Endothelial cell of umbilical vein (primary cell): ENCODE measurements at regions not wholly inside any gene's neighbourhood (a gene's known extent, or its start where the extent isn't known, plus 50 kb on each side); places are given as distances from the start of the nearest gene placed in this dataset.

Experiments used
- BruUV-seq: library from RNA; stranded (reverse); fragments of 400-500 nt; replicated peaks from 2 replicates; lab custom pipeline; 2021; lab: Mats Ljungman, UMichigan
- CTCF ChIA-PET: fragments of 300-600, 350-600 bp; sonication (Branson Sonifier 250); formaldehyde crosslinking; loops from one replicate; lab custom pipeline; 2021; ENCODE audit warnings: antibody characterized with exemption, inconsistent platforms; lab: Charles Lee
- POLR2A ChIA-PET: fragments of 300-600, 350-600 bp; sonication (Branson Sonifier 250); formaldehyde crosslinking; loops from one replicate; lab custom pipeline; 2021; ENCODE audit warnings: antibody characterized with exemption, inconsistent platforms; lab: Charles Lee
- DNase-seq: peaks from one replicate; pipeline ENCODE4 v3.0.0-alpha.2; 2011; ENCODE audit warnings: low read depth, low spot score
- FAIRE-seq: peaks from 2 replicates; lab custom pipeline; 2011; peaks lifted over from hg19 to GRCh38; lab: Jason Lieb, UNC
- H2AFZ ChIP-seq: 2 replicates; pipeline ENCODE4 v1.6.0; 2012; ENCODE audit warnings: low read depth, low read length, control low read depth, inconsistent platforms
- H3K27ac ChIP-seq: 2 replicates; pipeline ENCODE4 v1.5.1; 2011; ENCODE audit warnings: low read depth, mild to moderate bottlenecking, control low read depth, low read length, moderate library complexity; ENCODE audit not compliant: insufficient read depth
- H3K27me3 ChIP-seq, 2 experiments: 2 replicates each; pipeline versions ENCODE4 v1.6.0 to v1.6.1; 2011; ENCODE audit warnings: low read length in 2 of 2, mixed read lengths in 1 of 2; ENCODE audit not compliant: control insufficient read depth in 2 of 2, insufficient read depth in 2 of 2
- H3K36me3 ChIP-seq, 2 experiments: 2 replicates in 1 of 2; 3 replicates in 1 of 2; pipeline ENCODE4 v1.5.1; 2011; ENCODE audit warnings: low read length in 2 of 2, mild to moderate bottlenecking in 1 of 2, moderate library complexity in 1 of 2; ENCODE audit not compliant: control insufficient read depth in 2 of 2, insufficient read depth in 2 of 2; ENCODE audit errors: extremely low read depth in 1 of 2
- H3K4me1 ChIP-seq: 3 replicates; pipeline ENCODE4 v1.5.1; 2011; ENCODE audit warnings: mild to moderate bottlenecking, low read length; ENCODE audit not compliant: control insufficient read depth, insufficient read depth; ENCODE audit errors: extremely low read depth
- H3K4me2 ChIP-seq: 2 replicates; pipeline ENCODE4 v1.6.1; 2011; ENCODE audit warnings: low read length, control low read depth, mixed read lengths; ENCODE audit not compliant: insufficient read depth
- H3K4me3 ChIP-seq, 3 experiments: fragments of 200-600 bp in 1 of 3; sonication (generic), shearing (Covaris generic) in 1 of 3; replicated peaks in 1 of 3; 2 replicates each; pipeline ENCODE4 v1.5.1; 2011 to 2016; ENCODE audit warnings: control low read depth in 3 of 3, low read length in 3 of 3, mild to moderate bottlenecking in 2 of 3, inconsistent platforms in 1 of 3, low read depth in 1 of 3, moderate library complexity in 1 of 3; ENCODE audit not compliant: insufficient read depth in 1 of 3
- H3K79me2 ChIP-seq: 2 replicates; pipeline ENCODE4 v1.6.0; 2012; ENCODE audit warnings: low read length, inconsistent platforms; ENCODE audit not compliant: control insufficient read depth, insufficient read depth
- H3K9ac ChIP-seq: replicated peaks from 2 replicates; pipeline ENCODE3; 2011; ENCODE audit warnings: low read length, control low read depth; ENCODE audit not compliant: insufficient read depth; ENCODE audit errors: extremely low read depth
- H3K9me1 ChIP-seq: replicated peaks from 3 replicates; pipeline ENCODE4 v1.6.0; 2011; ENCODE audit warnings: mild to moderate bottlenecking, low read length; ENCODE audit not compliant: control insufficient read depth, insufficient read depth; ENCODE audit errors: extremely low read depth
- H3K9me3 ChIP-seq: replicated peaks from 2 replicates; pipeline ENCODE4 v1.5.1; 2012; ENCODE audit warnings: low read length, inconsistent platforms; ENCODE audit not compliant: control insufficient read depth, insufficient read depth
- H4K20me1 ChIP-seq: replicated peaks from 2 replicates; pipeline ENCODE3; 2011; ENCODE audit warnings: mild to moderate bottlenecking, low read length; ENCODE audit not compliant: control insufficient read depth, insufficient read depth; ENCODE audit errors: extremely low read depth
- EZH2 ChIP-seq: IDR thresholded peaks from 2 replicates; pipeline ENCODE4 v1.6.1; 2012; ENCODE audit warnings: borderline replicate concordance, low read depth, mild to moderate bottlenecking, moderate library complexity, low read length, inconsistent platforms; ENCODE audit not compliant: severe bottlenecking
- FOS ChIP-seq: IDR thresholded peaks from 2 replicates; pipeline ENCODE4 v1.6.1; 2011; ENCODE audit warnings: mild to moderate bottlenecking, low read length, moderate library complexity, borderline replicate concordance; ENCODE audit not compliant: insufficient read depth
- GATA2 ChIP-seq: IDR thresholded peaks from 2 replicates; pipeline ENCODE4 v1.7.0; 2011; ENCODE audit warnings: low read depth, mild to moderate bottlenecking, moderate library complexity, mixed read lengths, low read length; ENCODE audit not compliant: insufficient read length, insufficient read depth
- JUN ChIP-seq: IDR thresholded peaks from 2 replicates; pipeline ENCODE4 v1.6.1; 2011; ENCODE audit warnings: borderline replicate concordance, low read depth; ENCODE audit not compliant: insufficient read length, insufficient read depth
- MYC ChIP-seq: IDR thresholded peaks from one replicate; pipeline ENCODE4 v1.6.1; 2011; ENCODE audit warnings: mild to moderate bottlenecking, low read depth, low read length
- POLR2A ChIP-seq: IDR thresholded peaks from 2 replicates; pipeline ENCODE4 v1.6.1; 2012; ENCODE audit warnings: low read depth, mild to moderate bottlenecking, control low read depth, low read length
- POLR2AphosphoS5 ChIP-seq: IDR thresholded peaks from 2 replicates; pipeline ENCODE4 v1.6.1; 2012; ENCODE audit warnings: low read depth, mild to moderate bottlenecking, control low read depth, low read length, moderate library complexity; ENCODE audit not compliant: insufficient read depth
- dilution Hi-C: fragments of 300-500 bp; cut with MboI; formaldehyde crosslinking; loops from one replicate; pipeline ENCODE4 v1.15.0; 2019; ENCODE audit warnings: low sequenced_read_pairs; ENCODE audit not compliant: extremely low pct_ligation_motif_present
- intact Hi-C: fragments of 100-400 bp; cut with micrococcal nuclease; formaldehyde crosslinking; loops from one replicate; pipeline ENCODE4 v1.10.0; 2022
- TF ChIP-seq, protein P1 (sequence below), 2 donors: IDR thresholded peaks; 1 replicate in 1 of 2; 2 replicates in 1 of 2; pipeline ENCODE4 v1.5.1; 2011; ENCODE audit warnings: low read length in 2 of 2, mild to moderate bottlenecking in 2 of 2, moderate library complexity in 2 of 2, control low read depth in 1 of 2, inconsistent platforms in 1 of 2, low read depth in 1 of 2; ENCODE audit not compliant: insufficient read depth in 1 of 2; ENCODE audit errors: extremely low read depth in 1 of 2
- TF ChIP-seq, protein P2 (sequence below): IDR thresholded peaks from 2 replicates; pipeline ENCODE4 v1.6.1; 2011; ENCODE audit not compliant: insufficient read depth, insufficient read length

DNA sequence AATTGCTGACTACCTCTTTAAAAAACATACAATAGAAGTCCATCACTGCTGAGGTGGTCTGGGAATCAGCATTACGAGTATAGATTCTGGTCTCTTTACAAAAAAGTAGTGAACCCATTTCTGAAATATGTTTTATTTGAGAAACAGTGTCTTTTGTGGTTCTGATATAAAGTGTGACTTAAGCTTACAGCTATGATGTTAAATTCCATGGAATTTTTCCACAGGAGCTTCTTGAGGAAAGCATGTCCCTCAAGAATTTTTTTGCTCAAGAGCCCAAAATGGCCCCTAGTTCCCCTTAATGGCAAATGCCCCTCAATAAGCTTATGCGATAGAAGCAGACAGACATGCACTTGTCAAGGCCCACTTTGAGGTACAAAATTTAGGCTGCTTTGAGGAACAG lies 265.7 kb downstream of the FAM170A start:
- TF ChIP-seq POLR2A (no peak), JUN (no peak), EZH2 (no peak), FOS (no peak), GATA2 (no peak), MYC (no peak), POLR2AphosphoS5 (no peak)
- TF ChIP-seq, protein P1, sequence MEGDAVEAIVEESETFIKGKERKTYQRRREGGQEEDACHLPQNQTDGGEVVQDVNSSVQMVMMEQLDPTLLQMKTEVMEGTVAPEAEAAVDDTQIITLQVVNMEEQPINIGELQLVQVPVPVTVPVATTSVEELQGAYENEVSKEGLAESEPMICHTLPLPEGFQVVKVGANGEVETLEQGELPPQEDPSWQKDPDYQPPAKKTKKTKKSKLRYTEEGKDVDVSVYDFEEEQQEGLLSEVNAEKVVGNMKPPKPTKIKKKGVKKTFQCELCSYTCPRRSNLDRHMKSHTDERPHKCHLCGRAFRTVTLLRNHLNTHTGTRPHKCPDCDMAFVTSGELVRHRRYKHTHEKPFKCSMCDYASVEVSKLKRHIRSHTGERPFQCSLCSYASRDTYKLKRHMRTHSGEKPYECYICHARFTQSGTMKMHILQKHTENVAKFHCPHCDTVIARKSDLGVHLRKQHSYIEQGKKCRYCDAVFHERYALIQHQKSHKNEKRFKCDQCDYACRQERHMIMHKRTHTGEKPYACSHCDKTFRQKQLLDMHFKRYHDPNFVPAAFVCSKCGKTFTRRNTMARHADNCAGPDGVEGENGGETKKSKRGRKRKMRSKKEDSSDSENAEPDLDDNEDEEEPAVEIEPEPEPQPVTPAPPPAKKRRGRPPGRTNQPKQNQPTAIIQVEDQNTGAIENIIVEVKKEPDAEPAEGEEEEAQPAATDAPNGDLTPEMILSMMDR (IDR thresholded peaks at IDR 0.05; ENCODE audit: extremely low read depth in 1 of 2, insufficient read depth in 1 of 2, low read depth in 1 of 2, low read length in 2 of 2) = no peak
- TF ChIP-seq, protein P2, sequence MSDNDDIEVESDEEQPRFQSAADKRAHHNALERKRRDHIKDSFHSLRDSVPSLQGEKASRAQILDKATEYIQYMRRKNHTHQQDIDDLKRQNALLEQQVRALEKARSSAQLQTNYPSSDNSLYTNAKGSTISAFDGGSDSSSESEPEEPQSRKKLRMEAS = no peak
- DNase-seq (no peak), FAIRE-seq (no peak)
- no peaks in the 10 kb centered on the region for H3K9me3 ChIP-seq
- no peak overlapping the region for H3K9ac ChIP-seq
- POLR2A ChIA-PET = no interaction called here
- no peaks in the 10 kb centered on the region for H4K20me1 ChIP-seq
- H3K27ac ChIP-seq = no peak overlapping the region
- H3K9me1 ChIP-seq = no peaks in the 10 kb centered on the region
- H2AFZ ChIP-seq = no peak overlapping the region
- H3K36me3 ChIP-seq = no peaks in the 10 kb centered on the region
- H3K79me2 ChIP-seq = no peaks in the 10 kb centered on the region
- no peak overlapping the region for H3K4me2 ChIP-seq
- H3K4me1 ChIP-seq = no peaks in the 10 kb centered on the region
- dilution Hi-C loops = no loop called here
- H3K4me3 ChIP-seq = no peak overlapping the region
- no TSS peak for BruUV-seq
- CTCF ChIA-PET = no interaction called here
- H3K27me3 ChIP-seq = no peaks in the 10 kb centered on the region
- intact Hi-C loops = no loop called here
